Tibial artery (tissue), 4 donors: ENCODE measurements at regions not wholly inside any gene's neighbourhood (a gene's known extent, or its start where the extent isn't known, plus 50 kb on each side); places are given as distances from the start of the nearest gene placed in this dataset.

Source experiments
- DNase-seq, 2 donors: peaks; one replicate each; pipeline ENCODE4 v3.0.0-alpha.2; 2019
- H3K27ac ChIP-seq, 2 donors: fragments of 200-600 bp; sonication (generic) in 1 of 2; 1 replicate in 1 of 2; 2 replicates in 1 of 2; pipeline ENCODE4 v1.5.1; 2018 to 2019; ENCODE audit warnings: mild to moderate bottlenecking in 1 of 2
- H3K27me3 ChIP-seq, 2 donors: fragments of 200-600 bp; sonication (generic) in 1 of 2; one replicate each; pipeline versions ENCODE4 v1.5.1 to v1.6.0; 2016 to 2019
- H3K36me3 ChIP-seq, 3 donors: fragments of 200-600 bp; sonication (generic) in 2 of 3; one replicate each; pipeline ENCODE4 v1.5.1; 2016 to 2019; ENCODE audit warnings: mild to moderate bottlenecking in 2 of 3
- H3K4me1 ChIP-seq, 4 donors: fragments of 200-600 bp; sonication (generic) in 2 of 4; 1 replicate in 3 of 4; 2 replicates in 1 of 4; pipeline ENCODE4 v1.5.1; 2016 to 2019
- H3K4me3 ChIP-seq, 2 donors: fragments of 200-600 bp; sonication (generic) in 1 of 2; 1 replicate in 1 of 2; 2 replicates in 1 of 2; pipeline ENCODE4 v1.5.1; 2018 to 2019; ENCODE audit warnings: mild to moderate bottlenecking in 2 of 2
- H3K9me3 ChIP-seq, 3 donors: fragments of 200-600 bp; sonication (generic) in 1 of 3; one replicate each; pipeline ENCODE4 v1.5.1; 2016 to 2019
- intact Hi-C: fragments of 100-400 bp; cut with DNase I; formaldehyde crosslinking; loops from one replicate; pipeline ENCODE4 v1.15.0; 2023; ENCODE audit warnings: low total_unique reads
- TF ChIP-seq, protein P1 (sequence below), 2 experiments: fragments of 200-600 bp in 1 of 2; fragments of 450-650 bp in 1 of 2; IDR thresholded peaks; one replicate each; pipeline ENCODE4 v1.5.1; 2017 to 2019; ENCODE audit warnings: antibody characterized with exemption in 2 of 2, mild to moderate bottlenecking in 1 of 2, moderate library complexity in 1 of 2

DNA sequence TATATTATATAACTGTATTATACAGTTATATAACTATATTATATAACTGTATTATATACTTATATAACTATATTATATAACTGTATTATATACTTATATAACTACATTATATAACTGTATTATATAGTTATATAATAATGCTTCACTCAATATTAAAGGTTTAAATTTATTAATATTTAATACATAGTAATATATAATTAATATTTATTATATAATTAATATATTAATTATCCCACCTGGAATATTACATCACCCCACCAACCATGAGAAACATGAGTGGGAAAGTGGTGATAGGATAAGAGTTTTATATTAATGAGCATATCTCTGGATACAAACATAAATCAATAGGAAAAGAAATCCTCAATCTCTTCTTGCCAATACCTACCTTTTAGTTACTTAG is 487.1 kb upstream of the LRRTM4 start:
- intact Hi-C loops, result no loop called here
- H3K36me3 ChIP-seq, result no peaks in the 10 kb centered on the region
- no peaks in the 10 kb centered on the region for H3K27me3 ChIP-seq
- no peaks in the 10 kb centered on the region for H3K4me1 ChIP-seq
- TF ChIP-seq, protein P1, sequence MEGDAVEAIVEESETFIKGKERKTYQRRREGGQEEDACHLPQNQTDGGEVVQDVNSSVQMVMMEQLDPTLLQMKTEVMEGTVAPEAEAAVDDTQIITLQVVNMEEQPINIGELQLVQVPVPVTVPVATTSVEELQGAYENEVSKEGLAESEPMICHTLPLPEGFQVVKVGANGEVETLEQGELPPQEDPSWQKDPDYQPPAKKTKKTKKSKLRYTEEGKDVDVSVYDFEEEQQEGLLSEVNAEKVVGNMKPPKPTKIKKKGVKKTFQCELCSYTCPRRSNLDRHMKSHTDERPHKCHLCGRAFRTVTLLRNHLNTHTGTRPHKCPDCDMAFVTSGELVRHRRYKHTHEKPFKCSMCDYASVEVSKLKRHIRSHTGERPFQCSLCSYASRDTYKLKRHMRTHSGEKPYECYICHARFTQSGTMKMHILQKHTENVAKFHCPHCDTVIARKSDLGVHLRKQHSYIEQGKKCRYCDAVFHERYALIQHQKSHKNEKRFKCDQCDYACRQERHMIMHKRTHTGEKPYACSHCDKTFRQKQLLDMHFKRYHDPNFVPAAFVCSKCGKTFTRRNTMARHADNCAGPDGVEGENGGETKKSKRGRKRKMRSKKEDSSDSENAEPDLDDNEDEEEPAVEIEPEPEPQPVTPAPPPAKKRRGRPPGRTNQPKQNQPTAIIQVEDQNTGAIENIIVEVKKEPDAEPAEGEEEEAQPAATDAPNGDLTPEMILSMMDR (IDR thresholded peaks at IDR 0.05), result no peak
- H3K4me3 ChIP-seq, result no peak overlapping the region
- DNase-seq, result no peak
- H3K27ac ChIP-seq, result no peak overlapping the region
- H3K9me3 ChIP-seq, result no peaks in the 10 kb centered on the region

GRCh38 chr2:78011251-78011650 is 489.1 kb upstream of the LRRTM4 start:
- TF ChIP-seq, protein P1 (IDR thresholded peaks at IDR 0.05), result no peak

GRCh38 chr2:78020491-78020890 is 498.3 kb upstream of the LRRTM4 start:
- no peak overlapping the region for H3K27ac ChIP-seq
- H3K4me3 ChIP-seq, result no peak overlapping the region
- intact Hi-C loops, result no loop called here
- TF ChIP-seq, protein P1 (IDR thresholded peaks at IDR 0.05), result no peak
- no peaks in the 10 kb centered on the region for H3K27me3 ChIP-seq
- no peaks in the 10 kb centered on the region for H3K9me3 ChIP-seq
- DNase-seq, result no peak
- H3K4me1 ChIP-seq, result no peaks in the 10 kb centered on the region
- H3K36me3 ChIP-seq, result no peaks in the 10 kb centered on the region

More at GRCh38 chr2:78011251-78011650, 489.1 kb upstream of the LRRTM4 start:
- DNase-seq, result no peak
- Histone ChIP-seq H3K27ac (no peak overlapping the region), H3K27me3 (no peaks in the 10 kb centered on the region), H3K4me1 (no peaks in the 10 kb centered on the region), H3K4me3 (no peak overlapping the region), H3K36me3 (no peaks in the 10 kb centered on the region), H3K9me3 (no peaks in the 10 kb centered on the region)
- intact Hi-C loops, result no loop called here

- Histone ChIP-seq H3K9me3 (no peaks in the 10 kb centered on the region), H3K4me3 (no peak overlapping the region), H3K27me3 (no peaks in the 10 kb centered on the region), H3K36me3 (no peaks in the 10 kb centered on the region), H3K27ac (no peak overlapping the region), H3K4me1 (no peaks in the 10 kb centered on the region)
- DNase-seq, result no peak
- intact Hi-C loops, result no loop called here
- TF ChIP-seq, protein P1 (IDR thresholded peaks at IDR 0.05), result no peak
These were observed 501.2 kb upstream of the LRRTM4 start for GRCh38 chr2:78023356-78023755.

- TF ChIP-seq, protein P1 (IDR thresholded peaks at IDR 0.05), result no peak
- intact Hi-C loops, result no loop called here
- Histone ChIP-seq H3K4me1 (no peaks in the 10 kb centered on the region), H3K27ac (no peak overlapping the region), H3K4me3 (no peak overlapping the region), H3K36me3 (no peaks in the 10 kb centered on the region), H3K27me3 (no peaks in the 10 kb centered on the region), H3K9me3 (peaks cover 0 to 15% (median 6%) of the 10 kb centered on the region in 3 donors)
- no peak for DNase-seq
These were observed 502.8 kb upstream of the LRRTM4 start for GRCh38 chr2:78024996-78025395.

- H3K4me1 ChIP-seq, result no peaks in the 10 kb centered on the region
- DNase-seq, result no peak
- H3K27me3 ChIP-seq, result no peaks in the 10 kb centered on the region
- TF ChIP-seq, protein P1 (IDR thresholded peaks at IDR 0.05), result no peak
- H3K27ac ChIP-seq, result no peak overlapping the region
- intact Hi-C loops, result no loop called here
- peaks cover 0 to 17% (median 6%) of the 10 kb centered on the region in 3 donors for H3K9me3 ChIP-seq
- H3K4me3 ChIP-seq, result no peak overlapping the region
- H3K36me3 ChIP-seq, result no peaks in the 10 kb centered on the region
These were observed 507.3 kb upstream of the LRRTM4 start for GRCh38 chr2:78029392-78029995.
